Daoy (cell line): ENCODE measurements at regions not wholly inside any gene's neighbourhood (a gene's known extent, or its start where the extent isn't known, plus 50 kb on each side); places are given as distances from the start of the nearest gene placed in this dataset.
A peak's percentile ranks its signal among the peaks of the same experiment; 100 is the strongest.

Source experiments
- DNase-seq: peaks from one replicate; pipeline ENCODE4 v3.0.0-alpha.2; 2015; ENCODE audit warnings: low read depth

DNA sequence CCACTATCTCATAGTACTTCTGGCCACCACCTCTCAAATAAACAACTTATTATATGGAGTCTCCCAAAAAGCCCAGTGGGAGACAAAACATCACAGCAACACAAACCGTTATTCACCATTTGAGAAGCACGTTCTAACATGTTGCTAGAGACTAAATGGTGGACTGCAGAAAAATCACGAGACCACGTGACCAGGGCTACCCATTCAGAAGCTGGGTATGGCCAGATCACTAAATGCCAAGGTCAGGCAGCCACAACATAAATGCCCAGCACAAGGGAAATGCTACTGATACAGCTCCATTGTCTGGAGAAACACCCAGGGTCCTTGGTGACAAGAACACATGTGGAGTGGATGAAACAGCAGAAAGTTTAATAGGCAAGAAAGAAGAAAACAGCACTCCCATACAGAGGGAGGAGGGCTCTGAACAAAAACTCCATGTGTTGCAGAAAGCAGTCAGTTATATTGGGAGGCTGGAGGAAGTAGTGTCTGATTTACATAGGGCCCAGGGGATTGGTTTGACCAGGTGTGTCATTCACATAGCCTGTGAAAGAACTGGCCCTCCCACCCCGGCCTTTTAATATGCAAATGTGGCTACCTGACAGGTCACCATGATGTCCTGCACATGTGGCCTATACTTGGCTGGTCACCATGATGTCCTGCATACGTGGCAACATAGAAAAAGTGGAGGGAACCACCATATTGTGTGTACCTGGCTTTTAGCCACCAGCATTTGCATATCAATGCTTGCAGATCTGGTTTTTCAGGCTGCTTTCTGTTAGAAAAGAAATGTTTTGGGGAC is 97.2 kb downstream of the TRIM36 start:
- DNase-seq: no peak

DNA sequence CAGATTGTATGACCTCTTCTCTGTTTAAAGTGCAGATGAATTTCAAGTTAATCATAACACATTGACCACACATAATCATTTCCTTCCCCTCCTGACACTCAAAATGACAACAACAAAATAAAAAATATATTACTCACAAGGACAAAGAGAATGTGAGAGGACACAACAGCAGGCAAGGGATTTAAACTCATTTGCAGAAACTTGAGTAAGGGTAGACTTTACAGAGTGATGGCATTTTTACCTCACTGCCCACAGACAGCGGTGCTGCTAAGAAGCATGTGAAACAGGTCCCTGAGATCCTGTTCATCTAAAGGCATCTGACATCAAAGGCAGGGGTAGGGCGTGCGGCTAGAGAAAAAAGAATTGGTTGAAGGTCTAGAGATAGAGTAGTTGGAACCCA is 99.0 kb downstream of the TRIM36 start:
- no peak for DNase-seq

DNA sequence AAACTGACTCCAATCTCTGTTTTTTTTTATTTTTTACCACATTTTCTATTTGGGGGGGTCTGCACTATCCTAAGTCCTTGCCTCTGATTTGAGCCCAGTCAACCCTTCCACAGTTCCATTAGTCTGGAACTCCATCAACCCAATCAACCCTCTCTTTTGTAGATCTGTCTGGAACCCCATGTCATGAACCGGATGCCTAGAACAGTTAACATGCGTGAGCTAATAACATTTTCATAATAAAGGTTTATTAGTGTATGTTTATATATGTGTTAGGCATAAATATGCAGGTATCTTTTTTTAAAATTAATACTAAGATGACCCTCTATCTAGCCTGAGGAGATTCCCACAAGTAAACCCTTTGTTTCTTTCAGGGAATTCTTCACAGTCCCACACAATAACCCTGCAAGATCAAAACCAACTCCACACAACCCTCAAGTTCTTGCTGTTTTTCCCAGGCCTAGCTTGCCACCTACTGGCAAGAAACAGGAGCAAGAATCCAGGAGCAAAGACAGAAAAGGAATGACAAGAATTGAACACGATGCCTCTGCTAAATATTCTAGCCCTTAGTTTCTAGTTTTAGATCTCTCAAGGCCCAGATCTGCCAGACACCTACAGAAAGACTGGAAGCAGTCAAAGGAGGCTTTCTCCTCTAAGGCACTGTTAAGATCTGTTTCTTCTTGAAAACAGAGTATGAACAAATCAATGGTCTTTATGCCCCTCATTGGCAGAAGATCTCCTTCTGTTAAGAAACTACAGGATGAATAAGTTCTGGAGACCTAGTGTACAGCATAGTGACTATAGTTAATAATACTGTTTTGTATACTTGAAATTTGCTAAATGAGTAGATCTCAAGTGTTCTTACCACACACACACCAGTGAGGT is 100.4 kb downstream of the TRIM36 start:
- peak; percentile 27 for DNase-seq

DNA sequence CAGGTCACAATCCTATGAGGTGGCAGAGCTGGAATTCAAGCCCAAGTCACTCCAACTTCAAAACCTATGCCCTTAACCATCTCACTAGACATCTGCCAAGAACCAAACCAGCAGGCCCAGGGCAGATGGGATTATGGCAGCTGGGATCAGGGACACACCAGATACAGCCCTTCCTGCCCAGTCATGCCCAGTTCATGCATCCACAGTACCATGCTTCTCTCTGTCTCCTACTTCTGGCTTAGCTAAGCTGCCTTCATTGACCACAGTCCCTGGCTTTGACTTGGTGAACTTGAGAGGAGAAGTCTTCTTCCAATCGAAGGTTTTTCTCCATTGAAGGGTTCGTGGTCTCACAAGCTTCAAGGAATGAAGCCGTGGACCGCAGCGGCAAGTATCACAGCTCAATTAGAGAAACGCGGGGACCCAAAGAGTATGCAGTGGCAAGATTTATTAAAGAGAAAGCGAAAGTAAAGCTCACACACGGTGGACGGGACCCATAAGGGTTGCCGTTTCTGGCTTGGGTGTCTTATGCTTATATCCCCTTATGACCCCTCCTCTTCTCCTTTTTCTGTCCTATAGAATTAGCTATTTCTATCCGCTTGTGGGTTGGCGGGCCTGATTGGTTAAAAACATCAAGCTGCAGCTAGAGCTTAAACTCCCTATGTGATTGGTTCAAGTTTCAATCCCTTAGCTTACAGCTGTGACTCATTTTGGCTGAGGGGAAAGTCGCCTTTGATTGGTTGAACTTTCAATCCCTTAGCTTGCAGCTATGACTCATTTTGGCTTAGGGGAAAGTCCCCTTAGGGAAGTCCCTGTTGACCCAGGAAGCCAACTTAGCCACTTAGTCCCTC is 101.2 kb downstream of the TRIM36 start:
- DNase-seq: peak; percentile 62

DNA sequence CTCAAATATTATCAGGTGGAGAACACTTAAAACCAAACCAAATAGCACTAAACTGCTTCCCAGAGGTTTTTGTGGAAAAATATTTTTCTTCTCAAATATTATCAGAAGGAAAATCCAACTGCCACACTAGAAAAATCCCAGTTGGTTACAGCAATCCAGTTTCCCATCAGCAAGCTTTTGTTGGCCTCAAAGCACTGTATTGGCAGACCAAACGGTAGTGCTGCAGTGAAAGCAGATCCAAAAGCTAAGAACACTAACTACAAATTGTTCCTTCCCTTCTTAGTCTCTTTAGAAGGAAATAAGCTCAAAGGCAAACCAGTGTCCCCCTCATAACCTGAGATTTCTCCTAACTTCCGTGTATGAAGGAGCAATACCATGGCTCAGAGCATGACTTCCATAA is 105.3 kb downstream of the TRIM36 start:
- DNase-seq: no peak

DNA sequence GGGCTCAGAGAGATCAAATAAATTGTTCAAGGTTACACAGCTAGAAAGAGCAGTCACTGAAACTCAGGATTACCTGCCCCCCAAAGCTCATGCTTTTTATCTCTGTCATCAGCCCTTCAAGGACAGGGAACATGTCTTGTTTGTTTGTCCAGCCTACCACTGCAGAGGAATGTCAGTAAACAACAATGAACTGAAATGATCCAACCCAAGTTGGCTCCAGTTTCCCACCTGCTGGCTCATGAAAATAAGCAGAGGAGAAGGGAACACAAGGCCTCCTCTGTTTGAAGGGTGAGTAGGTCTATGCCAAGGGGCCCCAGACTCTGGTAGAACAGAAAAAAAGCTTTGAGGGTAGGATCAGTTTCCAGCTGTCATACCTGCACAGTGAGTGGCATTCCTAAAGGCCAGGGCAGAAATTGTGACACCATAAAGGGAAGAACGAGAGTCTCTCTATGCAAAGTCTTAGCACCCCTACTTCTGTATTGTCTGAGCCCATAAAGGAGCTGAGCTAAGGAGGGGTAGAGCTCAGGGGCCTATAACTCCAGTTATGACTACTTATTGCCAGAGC is 115.2 kb downstream of the TRIM36 start:
- no peak for DNase-seq

DNA sequence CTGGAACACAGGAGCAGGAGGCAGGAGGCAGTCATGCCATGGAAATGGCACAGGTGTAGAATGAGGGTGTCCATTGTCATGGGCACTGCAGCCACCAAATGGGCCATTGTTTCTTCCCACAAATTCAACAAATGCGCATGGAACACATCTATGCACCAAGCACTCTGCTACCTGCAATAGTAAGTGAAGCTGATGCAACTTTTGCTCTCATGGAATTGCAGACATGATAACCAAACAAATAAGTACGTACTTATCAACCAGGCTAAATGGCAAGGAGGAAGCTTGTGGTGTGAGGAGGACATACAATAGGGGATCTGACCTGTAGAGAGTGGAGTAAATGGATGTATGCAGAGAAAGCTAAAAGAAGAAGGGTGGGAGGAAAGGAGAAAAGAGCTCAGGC is 116.8 kb downstream of the TRIM36 start:
- DNase-seq: no peak

- no peak for DNase-seq
These were observed 118.8 kb downstream of the TRIM36 start for GRCh38 chr5:115050866-115051265.

- no peak for DNase-seq
These were observed 135.8 kb downstream of the TRIM36 start for GRCh38 chr5:115033861-115034260.

DNA sequence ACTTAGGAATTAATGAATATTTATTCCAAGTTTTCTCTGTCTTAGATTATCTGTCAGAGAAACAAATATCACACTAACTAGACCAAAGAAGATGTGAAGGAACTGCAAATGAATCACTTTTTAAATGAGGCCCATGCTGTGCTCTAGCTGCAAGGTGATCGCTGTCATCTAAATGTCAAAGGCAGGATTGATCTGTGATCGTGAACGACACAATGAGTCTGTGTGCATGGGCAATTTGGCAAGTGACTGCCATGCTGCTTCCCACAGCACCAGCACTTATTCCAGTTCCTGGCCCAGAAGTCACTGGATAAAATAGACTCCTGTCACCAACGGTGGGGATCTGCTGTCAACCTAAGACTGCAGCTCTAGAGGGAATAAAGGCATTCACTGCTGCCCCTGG is 141.2 kb downstream of the TRIM36 start:
- no peak for DNase-seq

DNA sequence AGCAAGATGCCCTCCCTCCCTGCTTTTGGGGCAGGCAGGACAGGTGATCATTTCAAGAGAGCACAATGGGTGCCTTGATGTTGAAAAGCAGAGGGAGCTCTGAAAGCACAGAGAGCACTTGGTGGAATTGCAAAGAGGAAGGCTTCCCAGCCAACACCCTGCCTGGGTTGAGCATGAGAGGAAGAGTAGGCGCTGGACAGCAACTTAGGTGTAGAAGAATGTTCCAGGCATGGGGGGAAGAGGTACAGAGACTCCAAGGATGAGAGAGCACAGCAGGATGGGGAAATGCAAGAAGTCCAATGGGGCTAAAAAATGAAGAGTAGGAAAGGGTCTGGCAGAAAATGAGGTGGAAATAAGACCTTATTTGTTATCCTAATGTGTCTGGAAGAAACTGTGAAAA is 144.8 kb downstream of the TRIM36 start:
- DNase-seq: no peak

GRCh38 chr5:115022303-115022702 is 147.4 kb downstream of the TRIM36 start:
- DNase-seq: no peak

- DNase-seq: no peak
These were observed 153.1 kb downstream of the TRIM36 start for GRCh38 chr5:115016646-115017045.

GRCh38 chr5:114999176-114999575 is 170.5 kb downstream of the TRIM36 start:
- no peak for DNase-seq

- DNase-seq: no peak
These were observed 180.2 kb downstream of the TRIM36 start for GRCh38 chr5:114989512-114989911.

GRCh38 chr5:114988096-114988495 is 181.6 kb downstream of the TRIM36 start:
- no peak for DNase-seq

DNA sequence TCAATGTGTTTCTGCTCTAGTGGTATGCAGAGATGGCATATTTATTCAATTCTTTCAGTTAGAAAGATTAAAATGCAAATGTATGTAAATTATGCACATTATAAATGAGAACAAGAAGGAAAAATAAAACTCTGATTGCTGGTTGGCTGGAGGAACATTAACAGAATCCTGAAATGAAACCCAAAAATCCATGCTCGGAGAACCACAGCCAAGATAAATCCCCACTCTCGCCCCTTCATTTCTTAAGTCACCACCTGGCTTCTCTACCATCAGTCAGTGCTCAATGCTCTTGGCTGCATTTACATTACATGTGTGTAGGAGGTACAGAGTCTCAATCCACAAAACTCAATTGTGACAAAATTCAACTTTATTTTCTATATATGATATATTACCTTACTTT is 184.9 kb downstream of the TRIM36 start:
- no peak for DNase-seq

DNA sequence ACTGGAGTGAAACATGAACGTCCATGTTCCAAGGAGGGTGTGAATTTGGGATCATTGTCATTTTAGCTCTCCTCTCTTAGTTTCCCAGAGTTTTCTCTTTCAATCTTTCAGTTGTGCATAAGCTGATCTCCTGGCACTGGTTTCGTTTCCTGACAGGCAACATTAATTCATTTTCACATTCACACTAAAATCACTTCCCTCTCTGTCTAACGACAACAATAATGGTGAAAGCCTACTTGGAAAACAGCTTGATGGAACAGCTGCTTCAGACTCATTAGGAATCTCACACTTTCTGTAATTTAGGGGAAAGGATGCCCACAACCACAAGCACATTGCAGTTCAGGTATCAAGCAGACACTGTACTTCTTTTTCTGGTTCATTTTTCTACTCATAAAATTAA is 188.6 kb downstream of the TRIM36 start:
- no peak for DNase-seq

DNA sequence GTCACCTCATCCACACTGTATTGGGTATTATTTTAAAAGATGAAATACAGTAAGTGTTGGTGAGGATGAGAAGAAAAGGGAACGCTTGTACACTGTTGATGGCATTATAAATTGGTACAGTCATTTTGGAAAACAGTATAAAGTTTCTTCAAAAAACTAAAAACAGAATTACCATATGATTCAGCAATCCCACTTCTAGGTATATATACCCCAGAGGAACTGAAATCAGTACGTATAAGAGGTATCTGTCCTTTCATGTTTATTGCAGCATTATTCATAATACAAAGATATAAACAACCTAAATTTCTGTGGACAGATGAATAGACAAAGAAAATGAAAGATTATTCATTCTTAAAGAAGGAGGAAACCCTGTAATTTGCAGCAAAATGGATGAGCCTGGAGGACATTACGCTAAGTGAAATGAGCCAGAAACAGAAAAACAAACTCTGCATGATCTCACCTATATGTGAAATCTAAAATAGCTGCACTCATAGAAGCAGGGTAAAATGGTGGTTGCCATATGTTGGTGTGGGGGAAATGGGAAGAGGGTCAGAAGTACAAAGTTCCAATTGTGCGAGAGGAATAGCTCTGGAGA is 191.6 kb downstream of the TRIM36 start:
- no peak for DNase-seq

- no peak for DNase-seq
These were observed 200.2 kb downstream of the TRIM36 start for GRCh38 chr5:114969482-114969881.

DNA sequence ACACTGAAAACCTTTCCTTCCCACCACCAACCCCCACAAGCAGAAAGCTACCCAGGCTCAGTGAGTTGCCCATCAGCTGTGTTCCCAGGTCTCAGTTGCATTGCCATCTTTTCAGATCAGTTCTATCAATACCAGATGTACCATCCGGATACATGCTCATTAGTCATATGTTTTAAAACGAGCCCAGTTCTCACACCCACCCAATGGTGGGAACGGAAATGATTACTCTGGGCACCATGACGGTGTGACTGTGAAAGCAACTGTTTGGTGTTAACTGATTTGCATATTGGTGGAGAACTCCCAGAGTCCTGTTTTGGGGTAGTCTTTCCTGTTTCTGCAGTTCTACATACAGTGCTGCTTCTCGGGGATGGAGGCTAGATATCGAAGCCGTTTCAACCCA is 212.3 kb downstream of the TRIM36 start:
- DNase-seq: no peak
